ENCODE measurements at regions not wholly inside any gene's neighbourhood (a gene's known extent, or its start where the extent isn't known, plus 50 kb on each side); places are given as distances from the start of the nearest gene placed in this dataset.

DNA sequence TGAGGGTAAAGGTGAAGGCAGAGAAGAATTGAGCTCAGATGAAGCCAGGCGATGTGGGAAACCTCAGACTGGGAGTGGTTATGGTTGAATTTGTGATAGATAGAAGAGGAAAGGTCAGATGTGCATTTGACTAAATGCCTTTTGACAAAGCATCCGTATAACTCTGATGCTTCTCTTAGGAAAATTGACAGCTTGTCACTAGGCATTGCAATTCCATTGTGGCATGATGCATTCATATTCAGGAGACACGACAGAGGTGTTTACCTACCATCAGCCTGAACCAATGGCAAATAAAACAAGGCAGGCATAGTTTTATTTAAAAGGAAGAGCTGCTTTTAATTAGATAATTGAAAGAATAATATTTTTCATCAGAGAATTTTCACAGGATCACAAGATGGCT lies 325.1 kb upstream of the IGFBP7 start:
- Histone ChIP-seq H3K4me1 (ENCODE audit: control insufficient read depth in 3 of 3, insufficient read depth in 3 of 3, low read length in 3 of 3) (no peaks in the 10 kb centered on the region), H3K4me3 (ENCODE audit: low read length in 3 of 3) (no peak overlapping the region), H3K9me3 (ENCODE audit: control insufficient read depth in 3 of 3, low read length in 3 of 3) (no peaks in the 10 kb centered on the region), H3K36me3 (ENCODE audit: control insufficient read depth in 3 of 3, insufficient read depth in 3 of 3, low read length in 3 of 3) (no peaks in the 10 kb centered on the region), H3K27me3 (ENCODE audit: control insufficient read depth in 3 of 3, insufficient read depth in 3 of 3, low read length in 3 of 3) (no peaks in the 10 kb centered on the region), H3K27ac (ENCODE audit: low read depth, low read length) (no peak overlapping the region), H3K9ac (ENCODE audit: low read depth in 1 of 3, low read length in 3 of 3) (no peak overlapping the region)

DNA sequence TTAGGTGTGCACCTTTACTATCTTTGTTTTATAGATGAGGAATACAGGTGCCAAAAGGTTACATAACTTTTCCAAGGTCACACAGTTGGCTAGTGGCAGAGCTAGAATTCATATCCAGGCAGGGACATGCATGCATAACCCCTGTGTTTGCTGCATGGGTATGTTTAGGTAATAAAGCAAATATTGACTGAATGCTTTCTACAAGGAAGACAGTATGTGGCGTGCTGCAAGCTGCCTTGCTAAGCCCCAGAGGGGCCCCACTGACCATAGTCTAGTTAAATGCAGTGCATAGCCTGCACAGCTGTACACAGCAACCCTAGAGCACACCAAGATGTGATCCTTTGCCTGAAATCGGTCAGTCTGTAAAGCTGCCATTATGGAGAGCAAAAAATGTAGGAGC lies 320.5 kb upstream of the IGFBP7 start:
- H3K4me1 ChIP-seq (ENCODE audit: control insufficient read depth in 3 of 3, insufficient read depth in 3 of 3, low read length in 3 of 3) = no peaks in the 10 kb centered on the region
- peaks cover 0 to under 1% (median 0%) of the 10 kb centered on the region in 3 donors for H3K27me3 ChIP-seq (ENCODE audit: control insufficient read depth in 3 of 3, insufficient read depth in 3 of 3, low read length in 3 of 3)
- H3K36me3 ChIP-seq (ENCODE audit: control insufficient read depth in 3 of 3, insufficient read depth in 3 of 3, low read length in 3 of 3) = no peaks in the 10 kb centered on the region
- H3K27ac ChIP-seq (ENCODE audit: low read depth, low read length) = no peak overlapping the region
- no peaks in the 10 kb centered on the region for H3K9me3 ChIP-seq (ENCODE audit: control insufficient read depth in 3 of 3, low read length in 3 of 3)
- no peak overlapping the region for H3K4me3 ChIP-seq (ENCODE audit: low read length in 3 of 3)
- H3K9ac ChIP-seq (ENCODE audit: low read depth in 1 of 3, low read length in 3 of 3) = no peak overlapping the region

DNA sequence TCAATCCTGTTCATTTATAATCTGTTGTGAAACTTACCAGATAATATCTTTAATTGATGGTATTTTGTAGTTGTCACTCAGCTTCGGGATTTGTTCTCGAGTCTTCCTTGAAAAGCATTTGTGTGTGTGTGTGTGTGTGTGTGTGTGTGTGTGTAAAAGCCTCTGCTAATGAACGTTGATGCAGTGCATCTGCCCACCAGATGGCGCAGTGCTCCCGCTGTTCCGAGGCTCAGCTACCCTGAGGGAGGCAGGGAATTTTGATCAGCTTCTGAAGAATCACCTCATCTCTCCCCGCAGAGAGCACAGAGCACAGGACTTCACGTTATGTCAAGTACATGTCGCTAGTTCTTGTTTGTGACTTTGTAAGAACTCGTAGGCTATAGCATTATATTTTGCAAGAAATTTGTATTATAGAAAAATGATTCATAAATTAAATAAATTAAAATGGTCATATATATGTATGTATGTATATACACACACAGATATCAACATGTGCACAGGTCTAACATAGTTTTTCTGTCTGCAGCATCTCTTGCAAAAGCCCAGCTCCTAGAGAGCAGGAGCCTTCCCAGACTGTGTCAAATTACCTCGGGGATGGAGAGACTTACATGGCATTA lies 316.7 kb upstream of the IGFBP7 start:
- Histone ChIP-seq H3K27me3 (ENCODE audit: control insufficient read depth in 3 of 3, insufficient read depth in 3 of 3, low read length in 3 of 3) (peaks cover 0 to 3% (median 0%) of the 10 kb centered on the region in 3 donors), H3K4me3 (ENCODE audit: low read length in 3 of 3) (no peak overlapping the region), H3K27ac (ENCODE audit: low read depth, low read length) (no peak overlapping the region), H3K9ac (ENCODE audit: low read depth in 1 of 3, low read length in 3 of 3) (no peak overlapping the region), H3K36me3 (ENCODE audit: control insufficient read depth in 3 of 3, insufficient read depth in 3 of 3, low read length in 3 of 3) (no peaks in the 10 kb centered on the region), H3K9me3 (ENCODE audit: control insufficient read depth in 3 of 3, low read length in 3 of 3) (no peaks in the 10 kb centered on the region), H3K4me1 (ENCODE audit: control insufficient read depth in 3 of 3, insufficient read depth in 3 of 3, low read length in 3 of 3) (no peaks in the 10 kb centered on the region)

DNA sequence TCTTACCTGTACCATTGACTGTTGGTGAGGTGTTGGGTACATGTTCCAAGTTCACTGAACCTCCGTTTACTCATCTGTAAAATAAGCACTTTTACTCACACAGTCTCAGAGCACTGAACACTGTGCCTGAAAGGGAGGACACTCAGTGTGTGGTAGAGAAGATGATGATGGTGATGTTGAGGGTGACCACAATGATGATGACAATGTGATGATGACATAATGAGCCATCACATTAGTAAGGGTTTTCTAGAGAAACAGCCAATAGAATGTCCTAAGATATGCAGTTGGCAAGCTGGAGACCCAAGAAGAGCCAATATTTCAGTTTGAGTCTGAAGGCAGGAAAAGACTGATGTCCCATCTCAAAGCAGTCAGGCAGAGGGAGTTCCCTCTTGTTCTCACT lies 315.4 kb upstream of the IGFBP7 start:
- Histone ChIP-seq H3K4me1 (ENCODE audit: control insufficient read depth in 3 of 3, insufficient read depth in 3 of 3, low read length in 3 of 3) (no peaks in the 10 kb centered on the region), H3K27me3 (ENCODE audit: control insufficient read depth in 3 of 3, insufficient read depth in 3 of 3, low read length in 3 of 3) (peaks cover 0 to 3% (median 0%) of the 10 kb centered on the region in 3 donors), H3K9ac (ENCODE audit: low read depth in 1 of 3, low read length in 3 of 3) (no peak overlapping the region), H3K9me3 (ENCODE audit: control insufficient read depth in 3 of 3, low read length in 3 of 3) (no peaks in the 10 kb centered on the region), H3K4me3 (ENCODE audit: low read length in 3 of 3) (no peak overlapping the region), H3K27ac (ENCODE audit: low read depth, low read length) (no peak overlapping the region), H3K36me3 (ENCODE audit: control insufficient read depth in 3 of 3, insufficient read depth in 3 of 3, low read length in 3 of 3) (no peaks in the 10 kb centered on the region)

DNA sequence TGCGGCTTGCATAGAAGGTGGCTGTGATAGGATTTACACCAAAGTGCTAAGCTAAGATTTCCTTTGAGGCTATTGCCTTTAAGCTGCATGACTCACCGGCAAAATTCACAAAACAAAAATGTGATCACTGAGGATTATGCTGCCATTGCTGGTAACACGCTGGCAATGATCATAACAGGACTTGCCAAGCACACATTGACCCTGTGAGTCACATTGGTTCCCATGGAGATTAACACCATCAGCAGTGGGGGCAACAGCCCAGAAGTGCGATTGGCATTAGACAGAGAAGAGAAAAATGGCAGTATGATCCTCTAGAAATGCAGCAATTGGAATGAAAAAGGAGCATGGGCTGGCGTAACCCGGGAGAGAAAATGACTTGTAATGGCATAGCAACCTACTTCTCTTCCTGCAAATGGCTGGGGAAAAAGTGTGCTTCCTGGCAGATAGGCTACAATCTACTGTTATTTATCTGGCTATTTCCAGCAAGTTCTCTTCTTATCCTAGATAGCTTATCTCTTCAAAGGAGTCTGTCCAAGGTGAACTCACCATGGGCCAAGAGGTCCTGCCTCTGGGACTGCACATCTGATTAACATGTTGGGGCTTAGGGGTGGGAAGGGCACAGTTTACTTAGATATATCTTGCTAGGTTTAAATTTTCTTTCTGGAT lies 314.2 kb upstream of the IGFBP7 start:
- H3K27me3 ChIP-seq (ENCODE audit: control insufficient read depth in 3 of 3, insufficient read depth in 3 of 3, low read length in 3 of 3) = peaks cover 0 to 3% (median 0%) of the 10 kb centered on the region in 3 donors
- H3K9ac ChIP-seq (ENCODE audit: low read depth in 1 of 3, low read length in 3 of 3) = no peak overlapping the region
- no peak overlapping the region for H3K4me3 ChIP-seq (ENCODE audit: low read length in 3 of 3)
- no peak overlapping the region for H3K27ac ChIP-seq (ENCODE audit: low read depth, low read length)
- no peaks in the 10 kb centered on the region for H3K9me3 ChIP-seq (ENCODE audit: control insufficient read depth in 3 of 3, low read length in 3 of 3)
- H3K36me3 ChIP-seq (ENCODE audit: control insufficient read depth in 3 of 3, insufficient read depth in 3 of 3, low read length in 3 of 3) = no peaks in the 10 kb centered on the region
- H3K4me1 ChIP-seq (ENCODE audit: control insufficient read depth in 3 of 3, insufficient read depth in 3 of 3, low read length in 3 of 3) = no peaks in the 10 kb centered on the region

DNA sequence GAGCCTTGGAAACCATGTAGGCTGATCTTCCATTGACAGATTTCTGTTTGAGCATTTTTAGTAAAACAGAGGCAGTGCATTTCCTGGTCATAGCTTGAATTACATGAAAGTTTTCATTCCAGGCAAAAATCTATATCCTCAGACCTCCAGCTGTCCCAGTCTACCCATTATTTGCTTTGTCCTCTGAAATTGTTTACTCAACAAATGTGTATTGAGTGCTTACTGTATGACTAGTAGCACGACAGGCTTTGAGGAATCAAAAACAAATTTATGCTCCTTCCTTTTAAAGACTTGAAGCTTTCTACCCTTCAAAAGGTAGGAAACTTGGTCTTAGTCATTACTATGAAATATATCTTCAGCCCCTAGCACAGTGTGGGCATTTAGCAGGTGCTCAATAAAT lies 307.9 kb upstream of the IGFBP7 start:
- H3K4me3 ChIP-seq (ENCODE audit: low read length in 3 of 3) = no peak overlapping the region
- H3K27me3 ChIP-seq (ENCODE audit: control insufficient read depth in 3 of 3, insufficient read depth in 3 of 3, low read length in 3 of 3) = peaks cover 0 to 3% (median 0%) of the 10 kb centered on the region in 3 donors
- H3K9ac ChIP-seq (ENCODE audit: low read depth in 1 of 3, low read length in 3 of 3) = no peak overlapping the region
- H3K27ac ChIP-seq (ENCODE audit: low read depth, low read length) = no peak overlapping the region
- no peaks in the 10 kb centered on the region for H3K9me3 ChIP-seq (ENCODE audit: control insufficient read depth in 3 of 3, low read length in 3 of 3)
- no peaks in the 10 kb centered on the region for H3K4me1 ChIP-seq (ENCODE audit: control insufficient read depth in 3 of 3, insufficient read depth in 3 of 3, low read length in 3 of 3)
- no peaks in the 10 kb centered on the region for H3K36me3 ChIP-seq (ENCODE audit: control insufficient read depth in 3 of 3, insufficient read depth in 3 of 3, low read length in 3 of 3)

DNA sequence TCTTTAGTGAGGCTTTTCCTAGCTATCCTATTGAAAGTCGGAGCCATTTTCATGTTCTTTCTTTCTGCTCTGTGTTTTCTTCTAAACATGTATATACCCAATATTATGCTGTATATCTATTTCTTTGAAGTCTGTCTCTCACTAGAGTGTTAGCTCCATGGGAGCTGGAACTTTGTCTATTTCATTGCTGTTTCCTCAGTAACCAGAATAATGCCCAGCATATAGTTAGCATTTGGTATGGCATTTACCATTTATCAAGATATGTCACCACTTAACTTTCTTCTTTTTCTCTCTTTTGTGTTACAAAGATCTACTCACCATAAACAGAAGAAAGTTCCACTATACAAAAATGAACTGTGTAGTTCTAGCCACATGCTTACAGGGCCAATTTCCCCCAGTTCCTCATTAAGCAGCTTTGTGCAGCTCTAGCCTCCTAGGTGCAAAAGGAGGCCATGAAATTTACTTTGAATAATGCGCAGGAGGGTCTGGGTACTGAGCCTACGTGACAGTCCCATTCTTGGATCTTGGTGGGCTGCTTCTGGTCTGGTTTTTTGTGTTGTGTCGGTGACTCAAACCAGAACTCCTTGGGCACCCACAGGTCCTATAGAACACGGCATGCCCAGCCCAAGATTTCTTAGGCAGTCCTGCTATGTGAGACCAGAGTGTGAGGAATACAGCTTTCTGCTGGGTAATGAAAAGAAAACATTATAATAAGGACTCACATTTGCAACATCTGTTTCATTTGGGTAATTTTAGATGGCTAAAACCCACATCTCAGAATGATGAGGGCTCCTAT lies 302.3 kb upstream of the IGFBP7 start:
- no peak overlapping the region for H3K4me3 ChIP-seq (ENCODE audit: low read length in 3 of 3)
- H3K36me3 ChIP-seq (ENCODE audit: control insufficient read depth in 3 of 3, insufficient read depth in 3 of 3, low read length in 3 of 3) = no peaks in the 10 kb centered on the region
- peaks cover 0 to 2% (median 0%) of the 10 kb centered on the region in 3 donors for H3K9me3 ChIP-seq (ENCODE audit: control insufficient read depth in 3 of 3, low read length in 3 of 3)
- no peaks in the 10 kb centered on the region for H3K4me1 ChIP-seq (ENCODE audit: control insufficient read depth in 3 of 3, insufficient read depth in 3 of 3, low read length in 3 of 3)
- peaks cover 0 to 3% (median 0%) of the 10 kb centered on the region in 3 donors for H3K27me3 ChIP-seq (ENCODE audit: control insufficient read depth in 3 of 3, insufficient read depth in 3 of 3, low read length in 3 of 3)
- no peak overlapping the region for H3K27ac ChIP-seq (ENCODE audit: low read depth, low read length)
- H3K9ac ChIP-seq (ENCODE audit: low read depth in 1 of 3, low read length in 3 of 3) = no peak overlapping the region

DNA sequence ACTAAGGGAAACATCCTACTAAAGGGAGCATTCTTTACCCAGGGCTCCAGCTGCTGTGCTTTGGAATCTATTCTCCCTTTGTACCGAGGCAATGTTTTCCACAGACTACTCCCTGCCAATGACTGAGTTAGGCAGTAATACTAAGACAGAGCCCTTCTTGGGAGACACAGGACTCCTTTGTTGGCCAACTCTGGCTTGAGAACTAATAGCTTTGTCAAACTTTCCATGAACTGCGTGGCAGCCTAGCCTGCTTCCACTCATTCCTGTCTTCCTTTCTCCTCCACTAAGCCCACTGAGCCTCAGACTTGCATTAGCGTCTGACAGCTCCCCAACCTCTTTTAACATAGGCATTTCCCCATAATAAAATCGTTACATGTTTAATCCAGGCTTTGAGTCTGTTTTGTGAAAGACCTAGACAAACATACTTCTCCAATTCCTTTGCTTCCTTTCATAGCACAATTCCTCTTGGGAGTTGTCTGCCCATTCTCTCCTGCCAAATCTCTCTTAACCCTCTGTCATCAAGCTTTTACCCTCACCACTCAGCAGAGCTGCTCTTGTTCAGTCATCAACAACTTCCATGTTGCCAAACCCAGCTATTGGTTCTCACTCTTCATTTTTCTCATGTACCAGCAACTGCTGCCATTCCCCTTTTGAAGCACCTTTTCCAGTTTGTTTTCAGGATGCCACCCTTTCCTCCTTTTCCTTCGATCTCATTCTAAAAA lies 300.3 kb upstream of the IGFBP7 start:
- H3K4me1 ChIP-seq (ENCODE audit: control insufficient read depth in 3 of 3, insufficient read depth in 3 of 3, low read length in 3 of 3) = no peaks in the 10 kb centered on the region
- no peaks in the 10 kb centered on the region for H3K36me3 ChIP-seq (ENCODE audit: control insufficient read depth in 3 of 3, insufficient read depth in 3 of 3, low read length in 3 of 3)
- no peak overlapping the region for H3K4me3 ChIP-seq (ENCODE audit: low read length in 3 of 3)
- no peak overlapping the region for H3K27ac ChIP-seq (ENCODE audit: low read depth, low read length)
- H3K9me3 ChIP-seq (ENCODE audit: control insufficient read depth in 3 of 3, low read length in 3 of 3) = peaks cover 0 to 2% (median 0%) of the 10 kb centered on the region in 3 donors
- no peak overlapping the region for H3K9ac ChIP-seq (ENCODE audit: low read depth in 1 of 3, low read length in 3 of 3)
- peaks cover 0 to 3% (median 0%) of the 10 kb centered on the region in 3 donors for H3K27me3 ChIP-seq (ENCODE audit: control insufficient read depth in 3 of 3, insufficient read depth in 3 of 3, low read length in 3 of 3)

DNA sequence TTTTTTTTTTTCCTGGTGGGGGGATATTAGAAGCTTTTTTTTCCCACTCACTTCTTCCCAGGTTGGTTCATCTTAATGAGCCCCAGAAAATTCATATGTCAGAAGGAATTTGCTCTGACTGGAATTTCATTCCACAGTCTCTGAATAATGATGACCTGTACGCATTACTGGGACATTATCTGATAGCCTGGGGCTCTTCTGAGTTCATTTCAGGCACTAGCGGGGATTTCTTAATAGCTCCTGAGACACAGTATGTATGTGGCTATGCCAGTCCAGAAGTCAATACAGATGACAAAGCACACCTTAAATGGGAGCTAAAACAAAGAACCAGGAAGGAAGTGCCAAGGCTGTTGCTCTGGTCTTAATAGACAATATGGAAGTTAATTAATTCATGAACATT lies 295.2 kb upstream of the IGFBP7 start:
- H3K27me3 ChIP-seq (ENCODE audit: control insufficient read depth in 3 of 3, insufficient read depth in 3 of 3, low read length in 3 of 3) = no peaks in the 10 kb centered on the region
- H3K9me3 ChIP-seq (ENCODE audit: control insufficient read depth in 3 of 3, low read length in 3 of 3) = no peaks in the 10 kb centered on the region
- H3K9ac ChIP-seq (ENCODE audit: low read depth in 1 of 3, low read length in 3 of 3) = no peak overlapping the region
- no peak overlapping the region for H3K4me3 ChIP-seq (ENCODE audit: low read length in 3 of 3)
- H3K36me3 ChIP-seq (ENCODE audit: control insufficient read depth in 3 of 3, insufficient read depth in 3 of 3, low read length in 3 of 3) = no peaks in the 10 kb centered on the region
- H3K27ac ChIP-seq (ENCODE audit: low read depth, low read length) = no peak overlapping the region
- no peaks in the 10 kb centered on the region for H3K4me1 ChIP-seq (ENCODE audit: control insufficient read depth in 3 of 3, insufficient read depth in 3 of 3, low read length in 3 of 3)

Data from skeletal muscle tissue (tissue), 3 donors.